IPS-20b (cell line): ENCODE measurements at regions not wholly inside any gene's neighbourhood (a gene's known extent, or its start where the extent isn't known, plus 50 kb on each side); places are given as distances from the start of the nearest gene placed in this dataset.
"Not testable (repeated sequence)": the region's sequence is repeated elsewhere in the genome, so short reads cannot be mapped to it uniquely, and the experiment has no call there.

Source experiments
- H3K27ac ChIP-seq: one replicate; pipeline ENCODE4 v1.5.1; 2013; ENCODE audit warnings: low read length
- H3K27me3 ChIP-seq: 2 replicates; pipeline ENCODE4 v1.6.1; 2013; ENCODE audit warnings: mild to moderate bottlenecking, low read length, inconsistent platforms; ENCODE audit not compliant: insufficient read depth
- H3K36me3 ChIP-seq: 2 replicates; pipeline ENCODE4 v1.6.1; 2013; ENCODE audit warnings: low read depth, mild to moderate bottlenecking, inconsistent platforms, low read length, moderate library complexity; ENCODE audit not compliant: insufficient read depth
- H3K4me1 ChIP-seq: 2 replicates; pipeline ENCODE4 v1.6.1; 2013; ENCODE audit warnings: mild to moderate bottlenecking, control low read depth, inconsistent platforms, low read length, moderate library complexity; ENCODE audit not compliant: insufficient read depth
- H3K4me3 ChIP-seq: 2 replicates; pipeline ENCODE4 v1.5.1; 2013; ENCODE audit warnings: mild to moderate bottlenecking, low read length, inconsistent platforms
- H3K9ac ChIP-seq: 2 replicates; pipeline ENCODE4 v1.6.1; 2013; ENCODE audit warnings: low read depth, mild to moderate bottlenecking, inconsistent platforms, low read length, moderate library complexity
- H3K9me3 ChIP-seq: 2 replicates; pipeline ENCODE4 v1.6.1; 2013; ENCODE audit warnings: mild to moderate bottlenecking, low read depth, low read length, inconsistent platforms; ENCODE audit not compliant: insufficient read depth

GRCh38 chr3:74978684-74979083 is 364.2 kb upstream of the CNTN3 start:
- Histone ChIP-seq H3K27me3 (no peaks in the 10 kb centered on the region), H3K36me3 (no peaks in the 10 kb centered on the region), H3K27ac (no peak overlapping the region), H3K4me1 (peaks cover 15% of the 10 kb centered on the region), H3K4me3 (no peak overlapping the region), H3K9me3 (no peaks in the 10 kb centered on the region), H3K9ac (no peak overlapping the region)

GRCh38 chr3:74985028-74985904 is 370.8 kb upstream of the CNTN3 start:
- not testable (repeated sequence) for H3K27ac ChIP-seq, H3K9ac ChIP-seq, H3K27me3 ChIP-seq, H3K9me3 ChIP-seq, H3K4me1 ChIP-seq, H3K4me3 ChIP-seq, H3K36me3 ChIP-seq

GRCh38 chr3:74988095-74988494 is 373.6 kb upstream of the CNTN3 start:
- no peaks in the 10 kb centered on the region; the same call in 1 of the 2 replicates for H3K4me1 ChIP-seq
- H3K36me3 ChIP-seq = no peaks in the 10 kb centered on the region
- H3K27me3 ChIP-seq = no peaks in the 10 kb centered on the region
- no peak overlapping the region for H3K4me3 ChIP-seq
- no peaks in the 10 kb centered on the region for H3K9me3 ChIP-seq
- H3K9ac ChIP-seq = no peak overlapping the region
- no peak overlapping the region for H3K27ac ChIP-seq

GRCh38 chr3:74992898-74993297 is 378.4 kb upstream of the CNTN3 start:
- no peaks in the 10 kb centered on the region for H3K36me3 ChIP-seq
- no peaks in the 10 kb centered on the region for H3K4me1 ChIP-seq
- H3K9me3 ChIP-seq = no peaks in the 10 kb centered on the region
- H3K27me3 ChIP-seq = no peaks in the 10 kb centered on the region
- no peak overlapping the region for H3K27ac ChIP-seq
- H3K4me3 ChIP-seq = no peak overlapping the region
- H3K9ac ChIP-seq = no peak overlapping the region

- H3K9me3 ChIP-seq = no peaks in the 10 kb centered on the region
- no peaks in the 10 kb centered on the region; the same call in 1 of the 2 replicates for H3K4me1 ChIP-seq
- H3K9ac ChIP-seq = no peak overlapping the region
- no peaks in the 10 kb centered on the region for H3K27me3 ChIP-seq
- H3K27ac ChIP-seq = no peak overlapping the region
- no peaks in the 10 kb centered on the region for H3K36me3 ChIP-seq
- no peak overlapping the region for H3K4me3 ChIP-seq
These were observed 386.9 kb upstream of the CNTN3 start for GRCh38 chr3:75001330-75001729.

GRCh38 chr3:75012791-75013331 is 398.4 kb upstream of the CNTN3 start:
- Histone ChIP-seq H3K4me1 (no peaks in the 10 kb centered on the region; the same call in 1 of the 2 replicates), H3K27ac (no peak overlapping the region), H3K9ac (no peak overlapping the region), H3K9me3 (no peaks in the 10 kb centered on the region), H3K36me3 (no peaks in the 10 kb centered on the region), H3K4me3 (no peak overlapping the region), H3K27me3 (no peaks in the 10 kb centered on the region)

GRCh38 chr3:75014008-75014407 is 399.5 kb upstream of the CNTN3 start:
- Histone ChIP-seq H3K4me1 (no peaks in the 10 kb centered on the region; the same call in 1 of the 2 replicates), H3K27me3 (no peaks in the 10 kb centered on the region), H3K4me3 (no peak overlapping the region), H3K9ac (no peak overlapping the region), H3K27ac (no peak overlapping the region), H3K9me3 (no peaks in the 10 kb centered on the region), H3K36me3 (no peaks in the 10 kb centered on the region)

- H3K36me3 ChIP-seq = no peaks in the 10 kb centered on the region
- no peak overlapping the region for H3K4me3 ChIP-seq
- no peaks in the 10 kb centered on the region for H3K9me3 ChIP-seq
- H3K27me3 ChIP-seq = no peaks in the 10 kb centered on the region
- H3K9ac ChIP-seq = no peak overlapping the region
- no peaks in the 10 kb centered on the region; the same call in 1 of the 2 replicates for H3K4me1 ChIP-seq
- H3K27ac ChIP-seq = no peak overlapping the region
These were observed 400.8 kb upstream of the CNTN3 start for GRCh38 chr3:75015280-75015679.

- no peak overlapping the region for H3K27ac ChIP-seq
- H3K4me1 ChIP-seq = no peaks in the 10 kb centered on the region
- H3K27me3 ChIP-seq = no peaks in the 10 kb centered on the region
- H3K4me3 ChIP-seq = no peak overlapping the region
- no peaks in the 10 kb centered on the region for H3K9me3 ChIP-seq
- no peaks in the 10 kb centered on the region for H3K36me3 ChIP-seq
- no peak overlapping the region for H3K9ac ChIP-seq
These were observed 420.7 kb upstream of the CNTN3 start for GRCh38 chr3:75035146-75035545.

- no peak overlapping the region for H3K4me3 ChIP-seq
- H3K9me3 ChIP-seq = peaks cover 2% of the 10 kb centered on the region
- no peaks in the 10 kb centered on the region for H3K4me1 ChIP-seq
- no peaks in the 10 kb centered on the region for H3K36me3 ChIP-seq
- H3K27ac ChIP-seq = no peak overlapping the region
- H3K27me3 ChIP-seq = no peaks in the 10 kb centered on the region
- H3K9ac ChIP-seq = no peak overlapping the region
These were observed 428.5 kb upstream of the CNTN3 start for GRCh38 chr3:75042941-75043340.

- peaks cover 14% of the 10 kb centered on the region for H3K9me3 ChIP-seq
- H3K4me1 ChIP-seq = no peaks in the 10 kb centered on the region
- H3K27me3 ChIP-seq = no peaks in the 10 kb centered on the region
- no peak overlapping the region for H3K27ac ChIP-seq
- H3K4me3 ChIP-seq = no peak overlapping the region
- no peaks in the 10 kb centered on the region for H3K36me3 ChIP-seq
- no peak overlapping the region for H3K9ac ChIP-seq
These were observed 434.2 kb upstream of the CNTN3 start for GRCh38 chr3:75048650-75049049.

- H3K9me3 ChIP-seq = peaks cover 14% of the 10 kb centered on the region
- no peaks in the 10 kb centered on the region for H3K4me1 ChIP-seq
- no peak overlapping the region for H3K9ac ChIP-seq
- no peak overlapping the region for H3K27ac ChIP-seq
- no peaks in the 10 kb centered on the region for H3K36me3 ChIP-seq
- H3K4me3 ChIP-seq = no peak overlapping the region
- H3K27me3 ChIP-seq = no peaks in the 10 kb centered on the region
These were observed 435.1 kb upstream of the CNTN3 start for GRCh38 chr3:75049533-75049932.
